Cardiac septum (tissue), 1 donor: ENCODE measurements at regions not wholly inside any gene's neighbourhood (a gene's known extent, or its start where the extent isn't known, plus 50 kb on each side); places are given as distances from the start of the nearest gene placed in this dataset.

Source experiments
- DNase-seq: peaks from one replicate; pipeline ENCODE4 v3.0.0-alpha.2; 2020; ENCODE audit warnings: low spot score
- intact Hi-C: fragments of 100-400 bp; cut with DNase I; formaldehyde crosslinking; loops from one replicate; pipeline ENCODE4 v1.14.0; 2022
- donor health status: DM: no; HTN: no; CAD: no.

DNA sequence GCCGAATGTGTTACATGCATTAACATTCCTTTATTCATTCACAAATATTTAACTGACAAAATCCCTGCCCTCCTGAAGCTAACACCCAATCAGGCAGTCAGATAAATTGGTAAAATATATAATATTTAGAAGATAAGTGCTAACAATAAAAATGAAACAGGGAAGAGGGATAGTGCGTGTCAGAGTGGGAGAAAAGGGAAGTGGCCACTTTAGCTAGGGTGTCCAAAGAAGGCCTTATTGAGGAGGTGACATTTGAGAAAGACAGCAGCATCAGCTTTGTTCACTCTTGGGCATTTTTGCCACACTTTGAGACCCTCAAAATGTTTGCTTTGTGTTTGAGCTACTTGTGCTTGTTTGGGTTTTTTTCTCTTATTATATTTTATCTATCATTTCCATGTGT lies 317.8 kb downstream of the SNX13 start:
- no peak for DNase-seq
- intact Hi-C loops, result no loop called here

DNA sequence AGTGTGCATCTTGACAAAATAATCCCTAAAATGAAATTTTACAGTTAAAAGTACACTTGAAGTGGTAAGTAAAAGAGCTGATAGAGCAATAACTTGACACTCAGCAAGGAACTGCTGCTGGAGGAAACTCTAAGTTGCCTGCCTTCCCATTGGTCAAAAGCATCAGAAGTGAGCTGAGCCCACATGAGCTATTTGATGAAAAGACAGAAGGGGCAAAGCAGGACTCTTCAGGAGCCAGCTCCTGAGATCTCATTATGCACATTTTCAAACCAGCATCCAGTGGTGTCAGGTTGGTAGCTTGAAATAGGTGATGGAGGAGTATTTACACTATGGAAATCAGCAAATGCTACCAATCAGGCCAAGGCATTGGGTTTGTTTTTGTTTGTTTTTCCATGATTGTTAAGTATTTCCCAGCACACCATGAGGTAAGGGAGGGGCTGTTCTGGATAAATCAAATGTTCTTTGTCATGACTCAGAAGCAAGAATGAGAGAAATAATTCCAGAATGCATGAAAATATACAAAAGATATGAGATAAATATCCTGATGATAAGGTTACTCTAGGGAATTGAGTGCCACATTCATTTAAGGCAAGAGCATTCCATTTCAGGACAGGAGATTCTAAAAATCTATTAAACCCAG lies 316.6 kb downstream of the SNX13 start:
- intact Hi-C loops, result no loop called here
- no peak for DNase-seq

DNA sequence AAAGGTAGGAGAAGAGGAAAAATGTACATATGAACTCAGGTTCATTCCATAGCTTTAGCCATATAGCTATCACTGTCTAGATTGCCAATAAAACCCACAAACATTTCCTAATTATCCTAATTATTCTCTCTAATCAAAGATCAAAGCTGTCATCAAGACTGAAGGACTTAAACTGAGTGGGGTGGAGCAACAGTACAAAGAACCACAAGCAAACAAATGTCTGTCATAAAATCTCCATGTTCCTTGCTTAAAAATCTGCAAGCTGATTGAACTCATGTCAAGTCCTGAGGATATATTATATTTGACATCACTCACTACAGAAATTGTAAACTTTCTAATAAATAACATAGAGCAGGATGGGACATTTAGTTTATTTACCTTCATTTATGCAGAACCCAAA lies 315.9 kb downstream of the SNX13 start:
- intact Hi-C loops, result no loop called here

DNA sequence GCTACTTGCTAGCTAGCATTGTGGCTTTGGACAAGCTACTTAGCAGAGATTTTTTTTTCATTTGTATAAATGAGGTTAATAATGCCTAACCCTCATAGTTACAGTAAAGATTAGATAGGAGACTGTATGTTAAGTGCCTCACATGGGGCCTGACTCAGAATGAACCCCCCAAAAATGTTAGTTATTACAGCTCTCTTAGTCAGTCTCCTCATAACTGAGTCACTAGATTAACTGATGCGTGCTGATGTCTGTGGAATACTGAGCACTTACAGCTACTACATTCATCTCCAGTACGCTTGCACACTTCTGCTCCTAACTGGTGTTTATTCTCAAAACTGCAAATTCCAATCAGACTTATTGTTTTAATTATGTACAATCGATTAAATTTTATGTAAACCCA lies 315.3 kb downstream of the SNX13 start:
- intact Hi-C loops, result no loop called here
- no peak for DNase-seq

More for the DNA sequence above, 315.9 kb downstream of the SNX13 start:
- DNase-seq, result no peak

DNA sequence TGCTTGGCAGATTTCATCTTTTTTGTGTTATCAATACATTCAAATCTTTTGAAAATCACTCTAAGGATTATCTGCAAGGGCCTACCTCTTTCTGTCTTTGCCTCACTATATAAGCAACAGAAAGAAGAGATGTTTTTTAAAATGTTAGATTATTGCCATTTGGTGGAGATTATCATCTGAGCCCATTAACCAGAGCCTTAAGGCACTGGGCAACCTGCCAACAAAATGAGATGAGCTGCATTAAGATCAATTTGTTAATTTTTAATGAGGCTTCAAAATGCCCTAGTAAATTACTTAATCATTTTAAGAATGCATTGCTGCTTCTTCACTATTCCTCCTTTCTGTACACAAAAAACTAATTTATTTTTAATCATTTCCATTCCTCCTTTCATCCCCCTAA lies 314.1 kb downstream of the SNX13 start:
- intact Hi-C loops, result no loop called here
- no peak for DNase-seq

DNA sequence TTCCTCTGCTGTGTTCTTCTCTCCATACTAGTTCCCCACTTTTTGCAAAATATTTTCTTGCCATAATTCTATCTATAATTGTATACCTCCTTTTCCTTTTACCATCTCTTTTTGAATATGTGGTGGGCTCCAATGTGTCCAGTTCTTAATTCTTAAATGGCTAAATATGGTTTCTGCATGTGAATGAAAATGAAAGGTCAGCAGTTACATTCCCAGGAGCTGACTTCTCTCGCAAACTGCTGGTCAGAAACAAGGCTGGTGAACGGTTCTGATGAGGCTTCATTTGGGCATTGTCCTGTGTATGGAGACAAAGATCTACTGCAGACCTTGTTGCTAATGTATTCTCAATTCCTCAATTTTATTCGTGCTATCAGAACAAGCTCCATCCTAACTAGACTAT lies 309.2 kb downstream of the SNX13 start:
- intact Hi-C loops, result no loop called here

DNA sequence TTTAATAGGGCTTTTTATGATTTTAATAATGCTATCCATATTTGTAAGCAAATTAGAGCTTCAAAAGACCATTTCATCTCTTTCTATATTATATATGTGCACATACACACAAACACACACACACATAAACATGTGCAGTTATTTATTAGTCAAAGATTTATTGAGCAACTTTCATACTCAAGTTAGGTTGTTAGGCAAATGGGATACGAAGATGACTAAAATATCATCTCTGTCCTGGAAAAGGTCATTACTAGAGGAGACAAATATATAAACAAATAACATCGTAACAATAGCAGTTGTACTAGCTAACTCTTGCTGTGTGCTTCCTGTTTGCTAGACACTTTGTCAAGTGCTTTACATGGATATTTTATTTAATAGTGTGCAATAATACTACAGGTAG lies 307.9 kb downstream of the SNX13 start:
- no peak for DNase-seq
- intact Hi-C loops, result no loop called here

More for the DNA sequence above, 309.2 kb downstream of the SNX13 start:
- DNase-seq, result no peak

DNA sequence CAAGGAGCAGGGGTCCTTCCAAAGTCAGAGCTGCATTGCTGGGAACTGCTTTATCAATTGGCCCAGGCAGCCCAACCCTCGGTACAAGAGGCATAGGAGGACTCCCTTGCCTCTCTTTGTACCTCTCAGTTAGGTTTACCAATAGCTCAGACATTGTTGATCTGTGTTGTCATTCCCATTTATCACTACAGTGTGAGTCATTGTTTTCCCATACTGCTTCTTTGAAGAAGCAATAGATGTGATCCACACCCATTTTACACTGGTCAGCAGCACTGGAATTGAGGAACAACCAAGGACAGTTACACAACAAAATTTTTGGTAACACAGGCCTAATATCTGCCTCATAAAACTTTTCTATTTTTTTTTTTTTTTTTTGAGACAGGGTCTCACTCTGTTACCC lies 307.2 kb downstream of the SNX13 start:
- intact Hi-C loops, result no loop called here

DNA sequence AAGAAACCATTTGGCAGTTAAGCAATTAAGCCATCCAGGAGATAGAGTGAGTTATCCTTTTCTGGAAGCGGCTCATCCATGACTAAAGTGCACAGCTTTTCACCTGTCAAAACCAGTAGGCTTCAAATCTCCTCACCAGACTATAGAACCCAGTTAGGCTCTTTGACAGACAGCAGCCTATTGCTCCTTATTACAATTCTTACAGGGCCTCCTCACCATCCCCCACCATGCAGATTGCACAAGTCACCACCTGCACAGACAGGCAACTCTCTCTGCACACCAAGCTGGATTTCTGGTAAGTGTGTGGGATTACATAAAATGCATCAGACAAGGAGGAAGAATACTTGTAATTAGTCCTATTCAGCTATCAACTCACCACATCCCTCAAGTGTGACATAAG lies 301.6 kb downstream of the SNX13 start:
- intact Hi-C loops, result no loop called here
- no peak for DNase-seq

More for the DNA sequence above, 307.2 kb downstream of the SNX13 start:
- no peak for DNase-seq

DNA sequence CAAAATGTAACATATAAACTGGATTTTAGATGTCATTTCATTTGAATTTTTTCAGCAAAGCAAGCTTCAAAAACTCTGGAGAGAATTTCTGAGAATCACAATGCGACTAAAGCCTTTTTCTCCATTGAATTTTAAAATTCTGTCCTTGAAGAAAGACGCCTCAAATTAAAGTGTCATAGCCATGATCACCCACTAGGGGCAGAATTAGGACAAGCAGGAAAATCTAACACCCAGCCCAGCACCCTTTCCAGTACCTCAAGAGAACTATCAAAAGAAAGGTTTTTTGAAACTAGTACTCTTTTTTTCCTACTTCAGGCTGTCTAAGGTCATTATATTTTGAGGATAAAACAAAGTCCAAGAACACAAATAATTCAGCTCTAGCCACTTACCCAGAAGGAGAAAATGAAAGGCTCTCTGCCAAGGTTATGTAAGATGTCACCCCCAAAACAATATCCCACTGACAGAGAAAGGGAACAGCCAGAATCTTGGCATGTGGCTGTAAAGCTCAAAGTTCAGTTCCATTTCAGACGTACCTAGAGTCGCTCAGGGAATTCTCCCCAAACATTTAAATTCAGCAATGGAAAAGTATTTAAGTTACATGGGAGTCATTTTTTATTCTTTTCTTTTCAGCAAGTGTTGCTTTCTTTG lies 299.4 kb downstream of the SNX13 start:
- intact Hi-C loops, result loop anchor here (5.0 to 10.0 kb wide), 2 partner anchors 336 to 674 kb away; no protein-coding TSS in a partner anchor
- DNase-seq, result no peak

DNA sequence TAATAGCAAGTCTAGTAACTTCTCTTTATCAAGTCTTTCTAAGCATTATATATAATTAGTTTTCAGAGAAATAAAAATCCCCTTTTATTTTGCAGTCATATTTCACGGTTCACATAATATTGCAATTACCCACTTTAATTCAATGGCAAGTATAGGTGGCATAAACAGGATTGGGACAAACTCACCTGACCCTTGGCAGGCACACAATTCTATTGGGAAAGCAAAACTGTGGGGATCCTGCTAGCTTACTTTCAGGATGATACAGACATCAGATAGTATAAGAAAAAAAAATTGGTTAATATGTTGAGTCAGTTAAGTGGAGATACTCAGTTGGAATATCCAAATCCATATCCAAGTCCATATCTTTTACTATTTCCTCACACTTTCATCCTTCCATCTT lies 294.8 kb downstream of the SNX13 start:
- DNase-seq, result no peak
- intact Hi-C loops, result loop anchor here (5.0 to 10.0 kb wide), 2 partner anchors 341 to 663 kb away; no protein-coding TSS in a partner anchor

DNA sequence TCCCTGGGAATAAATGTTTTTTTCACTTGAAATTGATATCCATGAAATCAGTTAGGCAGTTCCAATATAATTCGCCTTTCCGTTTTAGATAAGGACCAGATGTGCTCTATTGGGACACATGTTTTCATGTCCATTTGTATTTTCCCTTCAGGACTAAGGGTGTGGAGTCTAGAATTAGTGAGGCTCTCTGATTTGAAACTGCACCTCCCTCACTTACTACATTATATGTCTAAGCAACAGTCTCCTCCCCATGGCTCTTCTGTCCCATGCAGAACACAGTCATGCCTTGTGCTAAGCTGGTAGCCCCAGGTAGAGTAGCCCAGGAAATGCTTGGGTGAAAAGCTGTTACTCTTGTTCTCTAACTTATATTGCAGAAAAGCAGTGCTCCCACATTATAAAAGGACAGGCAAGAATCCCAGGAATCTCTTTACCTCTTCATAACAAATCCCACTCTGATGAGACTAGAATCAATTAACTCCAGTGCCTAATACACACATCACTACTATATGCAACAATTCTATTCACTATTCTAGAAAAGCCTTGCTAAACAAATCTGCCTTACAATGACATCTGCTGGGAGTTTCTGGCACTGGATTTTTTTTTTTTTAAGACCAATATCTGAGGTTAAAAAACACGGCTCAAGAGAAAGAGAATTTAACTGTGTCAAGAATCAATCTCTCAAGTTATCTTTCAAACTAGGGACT lies 293.9 kb downstream of the SNX13 start:
- intact Hi-C loops, result loop anchor here (5.0 to 10.0 kb wide), 2 partner anchors 342 to 664 kb away; no protein-coding TSS in a partner anchor

DNA sequence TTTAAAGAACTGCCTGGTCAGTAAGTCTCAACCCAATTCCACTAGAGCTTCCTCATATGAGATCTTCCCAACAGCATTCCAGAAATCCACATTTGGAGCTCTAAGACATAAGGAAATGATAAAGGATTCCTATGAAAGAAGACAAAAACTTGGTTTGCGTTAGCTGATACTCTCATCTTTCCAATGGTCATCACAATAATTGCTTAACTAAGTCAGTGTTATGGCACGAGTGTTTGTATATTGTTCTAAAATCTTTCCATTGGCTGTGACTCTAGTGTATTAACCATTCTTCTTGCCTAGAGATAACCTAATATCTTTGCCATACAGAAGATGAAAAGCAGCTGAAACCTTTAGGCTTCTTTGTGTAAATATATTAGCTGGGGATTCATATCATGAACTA lies 289.0 kb downstream of the SNX13 start:
- DNase-seq, result no peak
- intact Hi-C loops, result no loop called here

More for the DNA sequence above, 293.9 kb downstream of the SNX13 start:
- no peak for DNase-seq

DNA sequence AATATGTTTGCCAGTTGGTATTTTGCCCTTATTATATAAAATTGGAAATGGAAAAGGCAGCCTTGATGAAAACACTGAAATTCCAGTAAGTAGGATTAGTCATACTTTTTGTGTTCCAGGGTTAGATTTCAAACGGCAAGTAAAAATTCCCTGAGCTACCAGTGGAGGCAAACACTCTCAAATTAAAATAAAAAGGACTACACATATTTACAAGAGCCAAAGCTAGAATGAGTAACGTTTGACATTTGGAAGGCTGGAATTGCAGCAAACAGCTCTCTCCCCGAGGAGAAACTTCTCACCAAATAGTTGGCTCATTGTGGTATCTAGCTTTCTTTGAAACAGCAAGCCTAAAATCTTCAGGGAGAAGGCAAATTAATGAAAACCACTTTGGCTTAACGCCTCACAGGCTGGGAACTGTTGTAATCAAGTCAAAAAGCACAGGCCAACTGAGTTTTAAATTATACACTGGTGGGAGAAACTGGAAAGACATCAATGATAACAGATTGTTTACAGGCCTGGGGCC lies 288.4 kb downstream of the SNX13 start:
- intact Hi-C loops, result no loop called here
- no peak for DNase-seq

DNA sequence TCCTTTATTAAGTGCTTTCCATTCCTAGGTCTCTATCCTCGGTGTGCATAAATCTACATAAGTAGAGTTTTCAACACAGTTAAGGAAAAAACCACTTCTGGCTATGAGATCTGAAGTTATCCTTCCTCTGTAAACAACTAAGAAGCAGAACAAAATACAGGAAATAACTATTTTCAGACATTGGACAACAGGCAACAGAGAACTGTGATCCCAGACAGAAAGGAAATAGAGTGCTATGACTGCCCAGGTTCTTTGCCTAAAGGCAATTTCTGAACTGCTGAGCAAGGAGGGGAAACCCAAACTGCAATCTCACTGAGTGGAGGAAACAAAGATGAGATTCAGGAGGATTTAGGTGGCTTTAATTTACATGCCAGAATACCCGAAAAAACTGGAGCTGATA lies 285.4 kb downstream of the SNX13 start:
- no peak for DNase-seq
- intact Hi-C loops, result no loop called here

DNA sequence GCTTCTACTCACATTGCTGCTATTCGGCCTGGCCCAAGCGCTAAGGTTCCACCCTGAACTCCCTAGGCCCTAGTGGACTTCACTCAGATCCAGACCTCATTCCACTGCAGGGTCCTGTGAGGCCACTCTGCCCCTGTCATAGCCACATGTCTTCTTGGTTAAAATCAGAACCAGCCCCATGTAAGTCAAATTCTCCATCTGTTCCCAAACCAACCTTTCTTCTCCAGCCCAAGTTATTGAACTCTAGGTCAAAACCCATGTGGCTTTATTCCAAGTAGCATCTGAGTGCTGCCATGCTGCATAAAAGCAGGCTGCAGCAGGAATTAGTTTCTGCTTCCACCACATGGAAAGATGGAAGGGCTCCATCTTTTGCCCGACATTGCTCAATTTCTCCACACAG lies 281.2 kb downstream of the SNX13 start:
- intact Hi-C loops, result no loop called here

DNA sequence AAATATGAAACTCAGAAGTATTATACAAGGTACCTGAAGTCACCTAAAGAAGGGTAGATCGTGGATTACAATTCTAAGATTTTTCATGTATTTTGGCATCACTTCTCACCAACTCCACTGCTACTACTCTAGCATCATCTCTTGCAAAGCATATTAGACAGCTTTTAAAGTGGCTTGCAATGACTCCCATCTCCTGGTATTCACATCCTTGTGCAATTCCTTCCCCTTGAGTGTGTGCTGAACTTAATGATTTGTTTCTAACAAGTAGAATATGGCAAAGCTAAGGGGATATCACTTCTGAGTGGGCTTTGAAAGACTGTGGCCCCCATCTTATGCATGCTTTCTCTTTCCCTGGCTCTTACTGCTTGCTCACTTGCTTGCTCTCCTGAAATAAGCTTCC lies 280.2 kb downstream of the SNX13 start:
- intact Hi-C loops, result no loop called here
- DNase-seq, result no peak

More for the DNA sequence above, 281.2 kb downstream of the SNX13 start:
- DNase-seq, result no peak

DNA sequence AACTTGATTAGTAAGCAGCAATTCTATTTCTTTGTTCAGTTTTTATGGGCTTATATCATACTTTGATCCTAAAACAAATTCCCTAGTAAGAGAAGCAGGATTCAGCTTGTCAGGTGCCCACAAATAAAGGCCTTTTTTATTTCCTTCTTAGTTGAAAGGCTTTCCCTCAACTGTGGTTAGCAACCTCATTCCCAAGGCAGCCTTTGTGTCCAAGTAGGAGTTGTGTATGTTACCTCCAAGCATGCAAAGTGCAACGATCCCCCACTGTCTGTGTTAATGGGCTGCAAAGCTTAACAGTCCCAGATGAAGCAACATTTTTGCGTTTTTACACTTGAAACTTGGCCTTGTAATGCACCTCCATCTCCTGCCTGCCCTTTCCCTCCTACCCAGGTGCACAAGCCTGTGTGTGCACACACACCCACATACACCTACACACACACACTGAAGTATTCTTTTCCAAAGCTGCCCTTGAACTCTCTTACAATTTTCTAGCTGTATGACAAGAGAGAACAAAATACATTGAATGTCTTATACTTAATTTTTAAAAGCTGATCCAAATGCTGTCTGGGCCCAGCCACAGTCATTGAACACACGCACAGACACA lies 278.2 kb downstream of the SNX13 start:
- no peak for DNase-seq
- intact Hi-C loops, result no loop called here

DNA sequence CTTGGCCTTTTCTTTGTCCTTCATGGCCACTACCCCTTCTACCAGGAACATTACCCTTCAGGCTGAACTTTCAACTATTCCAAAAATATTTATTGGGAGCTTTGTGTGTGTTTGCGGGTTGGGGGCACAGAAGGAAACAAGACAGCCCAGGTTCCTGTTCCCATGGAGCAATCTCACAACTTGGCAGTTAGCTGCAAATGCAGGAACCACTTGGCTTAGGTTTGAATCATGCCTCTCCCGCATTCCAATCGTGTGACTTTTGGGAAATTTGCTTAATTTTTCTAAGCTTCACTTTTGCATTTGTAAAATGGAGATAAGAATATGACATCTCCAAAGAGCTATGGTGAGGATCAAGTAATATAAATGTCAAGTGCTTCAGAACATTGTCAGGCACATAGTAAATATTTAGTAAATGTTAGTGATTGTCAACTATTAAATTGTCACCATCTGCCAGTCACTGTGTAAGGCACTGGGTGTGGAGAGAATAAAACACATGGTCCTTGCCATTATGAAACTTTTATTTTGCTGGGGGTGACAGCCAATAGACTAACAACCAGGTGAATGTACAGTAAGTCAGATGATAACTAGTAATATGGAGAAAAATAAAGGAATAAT lies 277.1 kb downstream of the SNX13 start:
- intact Hi-C loops, result no loop called here
- DNase-seq, result no peak

DNA sequence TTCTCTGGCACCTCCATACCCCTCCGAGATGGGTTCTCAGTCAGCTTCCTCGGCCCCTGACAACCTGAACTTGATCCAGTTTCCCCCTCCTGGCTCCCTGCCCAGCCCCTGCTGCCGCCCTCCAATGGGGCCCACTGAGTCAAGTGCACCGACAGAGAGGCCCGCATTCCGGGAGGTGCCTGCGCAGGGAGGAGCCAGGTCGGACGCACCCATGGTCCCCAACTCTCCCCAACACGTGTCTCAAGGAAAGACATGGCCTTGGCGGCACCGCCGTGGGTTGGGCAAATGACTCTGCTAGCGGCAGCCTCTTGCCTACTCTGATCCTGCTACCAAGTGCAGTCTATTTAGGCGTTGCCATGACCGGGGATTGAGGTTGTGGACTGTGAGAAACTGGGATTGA lies 275.3 kb downstream of the SNX13 start:
- intact Hi-C loops, result no loop called here
- no peak for DNase-seq
